ENCODE measurements at regions not wholly inside any gene's neighbourhood (a gene's known extent, or its start where the extent isn't known, plus 50 kb on each side); places are given as distances from the start of the nearest gene placed in this dataset.

DNA sequence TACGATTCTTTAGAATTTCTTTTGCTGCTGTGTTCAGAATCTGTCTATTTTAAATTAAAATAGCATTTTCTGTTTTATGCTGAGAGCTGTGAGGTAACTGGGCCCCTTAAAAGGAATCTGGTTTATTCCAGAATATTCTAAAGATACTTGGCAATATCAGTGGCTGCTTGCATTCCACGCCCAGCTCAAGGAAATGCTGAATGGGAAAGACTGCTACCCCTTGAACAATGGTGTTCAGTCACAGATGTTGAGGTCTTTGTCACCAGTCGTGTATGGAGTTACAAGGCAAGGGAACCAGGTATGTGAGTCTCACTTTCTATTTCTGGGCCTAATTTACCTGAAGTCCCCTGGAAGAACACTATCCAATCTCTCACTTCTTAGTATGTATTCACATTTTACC lies 377.9 kb upstream of the CDH7 start:
- intact Hi-C loops (cut with micrococcal nuclease; ENCODE audit: unreplicated experiment), result no loop called here
- H3K4me3 ChIP-seq, result no peak overlapping the region
- H3K36me3 ChIP-seq (ENCODE audit: low read depth), result no peaks in the 10 kb centered on the region
- TF ChIP-seq, protein P1, sequence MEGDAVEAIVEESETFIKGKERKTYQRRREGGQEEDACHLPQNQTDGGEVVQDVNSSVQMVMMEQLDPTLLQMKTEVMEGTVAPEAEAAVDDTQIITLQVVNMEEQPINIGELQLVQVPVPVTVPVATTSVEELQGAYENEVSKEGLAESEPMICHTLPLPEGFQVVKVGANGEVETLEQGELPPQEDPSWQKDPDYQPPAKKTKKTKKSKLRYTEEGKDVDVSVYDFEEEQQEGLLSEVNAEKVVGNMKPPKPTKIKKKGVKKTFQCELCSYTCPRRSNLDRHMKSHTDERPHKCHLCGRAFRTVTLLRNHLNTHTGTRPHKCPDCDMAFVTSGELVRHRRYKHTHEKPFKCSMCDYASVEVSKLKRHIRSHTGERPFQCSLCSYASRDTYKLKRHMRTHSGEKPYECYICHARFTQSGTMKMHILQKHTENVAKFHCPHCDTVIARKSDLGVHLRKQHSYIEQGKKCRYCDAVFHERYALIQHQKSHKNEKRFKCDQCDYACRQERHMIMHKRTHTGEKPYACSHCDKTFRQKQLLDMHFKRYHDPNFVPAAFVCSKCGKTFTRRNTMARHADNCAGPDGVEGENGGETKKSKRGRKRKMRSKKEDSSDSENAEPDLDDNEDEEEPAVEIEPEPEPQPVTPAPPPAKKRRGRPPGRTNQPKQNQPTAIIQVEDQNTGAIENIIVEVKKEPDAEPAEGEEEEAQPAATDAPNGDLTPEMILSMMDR (conservative IDR thresholded peaks at IDR 0.05), result no peak
- TF ChIP-seq EZH2 (IDR thresholded peaks at IDR 0.05; ENCODE audit: low read depth), result no peak
- H3K27ac ChIP-seq, result no peak overlapping the region
- no peaks in the 10 kb centered on the region for H3K4me1 ChIP-seq (replicated peaks; ENCODE audit: insufficient read depth)
- H3K9me2 ChIP-seq (ENCODE audit: insufficient read depth), result no peaks in the 10 kb centered on the region; the same call in 1 of the 2 replicates
- BruUV-seq (replicated peaks), result no TSS peak
- DNase-seq, result no peak
- H3K27me3 ChIP-seq (ENCODE audit: insufficient read depth, low read depth), result no peaks in the 10 kb centered on the region
- H4K20me1 ChIP-seq (ENCODE audit: insufficient read depth), result no peaks in the 10 kb centered on the region
- ChIA-PET POLR2A (ENCODE audit: unreplicated experiment) (no interaction called here), CTCF (no interaction called here)
- H3K9me3 ChIP-seq (ENCODE audit: insufficient read depth, low read depth), result no peaks in the 10 kb centered on the region
- no peak overlapping the region for H2AFZ ChIP-seq
- no peaks in the 10 kb centered on the region for H3K79me2 ChIP-seq (ENCODE audit: low read depth)
- H3K4me2 ChIP-seq, result no peak overlapping the region
- no peaks in the 10 kb centered on the region for H3F3A ChIP-seq (ENCODE audit: insufficient read depth, low read depth)

DNA sequence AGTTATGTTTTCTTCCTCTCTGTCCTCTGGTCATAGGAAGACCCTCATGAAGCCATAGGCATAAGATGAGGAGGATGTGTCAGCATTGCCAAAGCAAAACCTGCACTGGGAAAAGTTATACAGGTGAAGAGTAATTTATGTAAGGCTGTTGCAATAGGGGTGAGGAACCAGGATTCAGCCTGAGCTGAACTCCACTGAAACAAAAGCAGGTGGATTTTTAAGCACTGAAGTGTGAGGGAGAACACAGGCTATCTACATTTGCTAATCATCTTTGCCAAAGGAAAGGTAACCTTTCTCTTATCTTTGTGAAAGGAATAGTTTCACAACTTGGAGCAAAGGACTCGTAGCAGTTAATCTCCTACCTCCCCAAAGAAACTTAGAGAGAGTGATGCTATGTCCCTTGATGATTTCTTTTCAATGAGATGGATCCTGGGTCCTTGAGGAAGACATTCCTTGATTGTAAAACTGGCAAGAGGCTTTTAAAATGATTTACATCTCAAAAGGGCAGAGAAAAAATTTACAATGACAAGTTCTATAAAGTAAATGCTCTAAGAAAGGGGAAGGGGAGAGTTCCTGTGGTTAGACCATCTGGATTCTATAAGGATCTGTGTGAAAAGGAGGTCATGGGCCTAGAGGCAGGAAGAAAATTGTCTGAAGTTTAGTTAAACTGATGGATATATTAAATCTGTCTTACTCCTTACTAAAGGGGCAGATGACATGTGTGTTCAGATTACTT lies 385.4 kb upstream of the CDH7 start:
- Histone ChIP-seq H3K4me2 (no peak overlapping the region), H3K9me2 (ENCODE audit: insufficient read depth) (no peaks in the 10 kb centered on the region), H3K4me3 (no peak overlapping the region), H2AFZ (no peak overlapping the region), H3F3A (ENCODE audit: insufficient read depth, low read depth) (no peaks in the 10 kb centered on the region), H3K27me3 (ENCODE audit: insufficient read depth, low read depth) (no peaks in the 10 kb centered on the region), H4K20me1 (ENCODE audit: insufficient read depth) (no peaks in the 10 kb centered on the region), H3K36me3 (ENCODE audit: low read depth) (no peaks in the 10 kb centered on the region), H3K4me1 (replicated peaks; ENCODE audit: insufficient read depth) (no peaks in the 10 kb centered on the region), H3K9me3 (ENCODE audit: insufficient read depth, low read depth) (no peaks in the 10 kb centered on the region), H3K79me2 (ENCODE audit: low read depth) (no peaks in the 10 kb centered on the region), H3K27ac (no peak overlapping the region)
- intact Hi-C loops (cut with micrococcal nuclease; ENCODE audit: unreplicated experiment), result no loop called here
- POLR2A ChIA-PET (ENCODE audit: unreplicated experiment), result no interaction called here
- TF ChIP-seq, protein P1 (conservative IDR thresholded peaks at IDR 0.05), result no peak
- no peak for TF ChIP-seq EZH2 (IDR thresholded peaks at IDR 0.05; ENCODE audit: low read depth)
- no peak for DNase-seq
- BruUV-seq (replicated peaks), result no TSS peak
- CTCF ChIA-PET, result interaction anchor here (1.1 kb wide), 1 partner anchor 36 kb away, joined by 3 read pairs; no protein-coding TSS in a partner anchor

DNA sequence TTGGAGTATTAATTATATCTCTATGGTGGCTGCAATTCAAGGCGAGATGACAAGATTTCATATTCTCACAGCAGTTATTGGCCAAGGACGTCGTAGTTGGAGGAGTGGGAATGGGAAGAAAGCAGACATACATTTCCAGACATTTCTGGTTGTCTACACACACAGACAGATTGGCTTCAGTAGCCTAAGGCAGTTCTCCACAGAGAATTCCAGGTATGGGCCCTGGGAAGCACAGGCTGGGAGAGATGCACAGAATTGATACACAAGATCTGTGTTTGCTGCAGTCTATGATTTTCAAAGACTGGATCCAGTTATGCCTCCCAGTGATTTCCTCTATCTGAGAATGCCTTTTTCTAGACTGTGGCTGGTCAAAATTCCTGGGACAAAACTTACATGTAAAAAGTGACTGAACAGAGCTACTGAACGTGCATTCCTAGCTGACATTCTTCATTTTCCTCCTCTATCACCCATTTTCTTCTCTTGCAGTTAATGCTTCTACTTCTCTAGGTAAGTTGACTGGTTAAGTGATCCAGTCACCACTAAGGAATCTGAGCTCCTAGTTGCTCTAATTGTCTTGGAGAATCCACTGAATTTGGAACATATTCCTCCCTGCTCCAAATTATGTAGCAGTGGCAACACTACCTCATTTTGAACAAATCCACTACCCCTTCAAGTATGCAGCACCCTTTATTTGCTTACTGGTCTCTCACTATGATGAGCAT lies 386.7 kb upstream of the CDH7 start:
- Histone ChIP-seq H3F3A (ENCODE audit: insufficient read depth, low read depth) (no peaks in the 10 kb centered on the region), H3K27ac (no peak overlapping the region), H3K9me3 (ENCODE audit: insufficient read depth, low read depth) (no peaks in the 10 kb centered on the region), H3K4me2 (no peak overlapping the region), H3K27me3 (ENCODE audit: insufficient read depth, low read depth) (no peaks in the 10 kb centered on the region), H3K4me1 (replicated peaks; ENCODE audit: insufficient read depth) (no peaks in the 10 kb centered on the region), H3K79me2 (ENCODE audit: low read depth) (no peaks in the 10 kb centered on the region), H2AFZ (no peak overlapping the region), H3K36me3 (ENCODE audit: low read depth) (no peaks in the 10 kb centered on the region), H4K20me1 (ENCODE audit: insufficient read depth) (no peaks in the 10 kb centered on the region), H3K9me2 (ENCODE audit: insufficient read depth) (no peaks in the 10 kb centered on the region), H3K4me3 (no peak overlapping the region)
- TF ChIP-seq, protein P1 (conservative IDR thresholded peaks at IDR 0.05), result no peak
- no peak for TF ChIP-seq EZH2 (IDR thresholded peaks at IDR 0.05; ENCODE audit: low read depth)
- CTCF ChIA-PET, result no interaction called here
- no TSS peak for BruUV-seq (replicated peaks)
- no peak for DNase-seq
- intact Hi-C loops (cut with micrococcal nuclease; ENCODE audit: unreplicated experiment), result no loop called here
- POLR2A ChIA-PET (ENCODE audit: unreplicated experiment), result no interaction called here

All from PC-9 (cell line).